Fibroblast of the aortic adventitia (primary cell): ENCODE measurements at regions not wholly inside any gene's neighbourhood (a gene's known extent, or its start where the extent isn't known, plus 50 kb on each side); places are given as distances from the start of the nearest gene placed in this dataset.

ENCODE experiments used
- DNase-seq: peaks from one replicate; pipeline ENCODE4 v3.0.0-alpha.2; 2010; ENCODE audit warnings: low read depth
- H3K4me3 ChIP-seq: 2 replicates; pipeline ENCODE4 v1.5.1; 2011; ENCODE audit warnings: low read depth, mild to moderate bottlenecking, control low read depth, low read length, moderate library complexity
- CTCF ChIP-seq: IDR thresholded peaks from 2 replicates; pipeline ENCODE4 v1.5.1; 2011; ENCODE audit warnings: mild to moderate bottlenecking, low read length, control low read depth, inconsistent platforms; ENCODE audit not compliant: insufficient read depth

GRCh38 chr10:64996886-64997285 is 1475.7 kb downstream of the REEP3 start:
- no peak for DNase-seq

GRCh38 chr10:65010845-65011244 is 1489.6 kb downstream of the REEP3 start:
- DNase-seq = no peak
- TF ChIP-seq CTCF = no peak
- H3K4me3 ChIP-seq = no peak overlapping the region

More at GRCh38 chr10:64996886-64997285, 1475.7 kb downstream of the REEP3 start:
- no peak overlapping the region for H3K4me3 ChIP-seq
- TF ChIP-seq CTCF = no peak

- no peak overlapping the region for H3K4me3 ChIP-seq
- TF ChIP-seq CTCF = no peak
- no peak for DNase-seq
Measured at GRCh38 chr10:65017523-65017922, 1496.3 kb downstream of the REEP3 start.

- DNase-seq = no peak
- H3K4me3 ChIP-seq = no peak overlapping the region
- no peak for TF ChIP-seq CTCF
Measured at GRCh38 chr10:65024886-65025285, 1503.7 kb downstream of the REEP3 start.

- no peak for DNase-seq
- TF ChIP-seq CTCF = no peak
- no peak overlapping the region for H3K4me3 ChIP-seq
Measured at GRCh38 chr10:65030263-65030662, 1509.1 kb downstream of the REEP3 start.

GRCh38 chr10:65032867-65033769 is 1511.9 kb downstream of the REEP3 start:
- no peak for TF ChIP-seq CTCF
- no peak overlapping the region for H3K4me3 ChIP-seq
- DNase-seq = no peak
